ENCODE measurements at regions not wholly inside any gene's neighbourhood (a gene's known extent, or its start where the extent isn't known, plus 50 kb on each side); places are given as distances from the start of the nearest gene placed in this dataset.

DNA sequence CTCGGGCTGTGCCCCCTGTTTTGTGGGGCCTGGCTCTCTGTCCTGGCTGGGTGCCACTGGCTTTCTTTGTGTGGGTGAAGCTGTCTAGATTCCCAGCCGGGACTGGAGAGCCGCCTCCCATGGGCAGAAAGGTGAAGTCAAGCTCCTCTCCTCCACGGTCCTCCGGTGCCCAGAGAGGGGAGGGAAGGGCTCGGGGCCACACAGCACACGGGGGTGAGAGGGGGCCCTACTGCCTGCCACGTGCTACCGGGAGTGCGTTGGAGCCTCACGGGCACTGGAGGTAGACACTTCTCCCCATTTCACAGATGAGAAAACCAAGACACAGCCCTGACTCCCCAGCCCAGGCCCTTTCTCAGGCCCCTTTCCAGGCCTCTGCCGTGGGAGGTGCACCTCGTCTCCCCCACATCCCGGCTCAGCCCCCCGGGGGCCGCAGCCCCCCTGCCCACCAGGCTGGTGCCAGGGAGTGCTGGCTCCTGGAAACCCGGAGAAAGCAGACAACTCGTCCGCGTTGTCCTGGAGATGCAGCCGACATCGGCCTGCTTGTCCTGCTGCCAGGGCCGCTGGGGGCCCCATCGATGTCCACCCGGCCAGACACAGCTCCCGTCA lies 55.8 kb downstream of the UNCX start:
- TF ChIP-seq, protein P1, sequence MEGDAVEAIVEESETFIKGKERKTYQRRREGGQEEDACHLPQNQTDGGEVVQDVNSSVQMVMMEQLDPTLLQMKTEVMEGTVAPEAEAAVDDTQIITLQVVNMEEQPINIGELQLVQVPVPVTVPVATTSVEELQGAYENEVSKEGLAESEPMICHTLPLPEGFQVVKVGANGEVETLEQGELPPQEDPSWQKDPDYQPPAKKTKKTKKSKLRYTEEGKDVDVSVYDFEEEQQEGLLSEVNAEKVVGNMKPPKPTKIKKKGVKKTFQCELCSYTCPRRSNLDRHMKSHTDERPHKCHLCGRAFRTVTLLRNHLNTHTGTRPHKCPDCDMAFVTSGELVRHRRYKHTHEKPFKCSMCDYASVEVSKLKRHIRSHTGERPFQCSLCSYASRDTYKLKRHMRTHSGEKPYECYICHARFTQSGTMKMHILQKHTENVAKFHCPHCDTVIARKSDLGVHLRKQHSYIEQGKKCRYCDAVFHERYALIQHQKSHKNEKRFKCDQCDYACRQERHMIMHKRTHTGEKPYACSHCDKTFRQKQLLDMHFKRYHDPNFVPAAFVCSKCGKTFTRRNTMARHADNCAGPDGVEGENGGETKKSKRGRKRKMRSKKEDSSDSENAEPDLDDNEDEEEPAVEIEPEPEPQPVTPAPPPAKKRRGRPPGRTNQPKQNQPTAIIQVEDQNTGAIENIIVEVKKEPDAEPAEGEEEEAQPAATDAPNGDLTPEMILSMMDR (IDR thresholded peaks at IDR 0.05), result no peak
- TF ChIP-seq POLR2A (IDR thresholded peaks at IDR 0.05), result no peak

Data from heart left ventricle (tissue), 13 donors.